Fibroblast of peridontal ligament (primary cell): ENCODE measurements at regions not wholly inside any gene's neighbourhood (a gene's known extent, or its start where the extent isn't known, plus 50 kb on each side); places are given as distances from the start of the nearest gene placed in this dataset.
A peak's percentile ranks its signal among the peaks of the same experiment; 100 is the strongest.

Source experiments
- DNase-seq: peaks from one replicate; pipeline ENCODE4 v3.0.0-alpha.2; 2010; ENCODE audit errors: extremely low read depth

GRCh38 chr18:5640939-5641338 is 97.1 kb upstream of the EPB41L3 start:
- no peak for DNase-seq

- no peak for DNase-seq
Measured at GRCh38 chr18:5639131-5639530, 95.3 kb upstream of the EPB41L3 start.

DNA sequence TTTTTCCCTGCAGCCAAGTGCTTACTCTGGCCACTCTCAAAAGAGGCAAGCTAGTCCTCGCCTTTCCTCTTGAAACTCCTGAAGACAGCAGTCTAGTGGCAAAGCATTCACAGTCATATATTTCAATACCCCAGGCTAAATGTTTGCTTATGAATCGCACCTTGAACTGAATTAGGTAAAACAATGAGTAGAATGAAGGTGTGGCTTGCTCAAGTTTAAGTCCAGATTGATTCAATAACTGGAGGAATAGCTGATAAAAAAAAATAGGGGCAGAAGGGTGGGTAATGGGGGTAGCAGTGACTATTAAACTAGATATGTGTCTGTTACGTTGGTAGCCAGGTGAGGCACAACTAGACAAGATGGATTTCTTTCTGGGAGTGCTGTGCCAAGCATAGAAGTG is 88.2 kb upstream of the EPB41L3 start:
- DNase-seq, result no peak

GRCh38 chr18:5630900-5631413 is 87.2 kb upstream of the EPB41L3 start:
- no peak for DNase-seq

DNA sequence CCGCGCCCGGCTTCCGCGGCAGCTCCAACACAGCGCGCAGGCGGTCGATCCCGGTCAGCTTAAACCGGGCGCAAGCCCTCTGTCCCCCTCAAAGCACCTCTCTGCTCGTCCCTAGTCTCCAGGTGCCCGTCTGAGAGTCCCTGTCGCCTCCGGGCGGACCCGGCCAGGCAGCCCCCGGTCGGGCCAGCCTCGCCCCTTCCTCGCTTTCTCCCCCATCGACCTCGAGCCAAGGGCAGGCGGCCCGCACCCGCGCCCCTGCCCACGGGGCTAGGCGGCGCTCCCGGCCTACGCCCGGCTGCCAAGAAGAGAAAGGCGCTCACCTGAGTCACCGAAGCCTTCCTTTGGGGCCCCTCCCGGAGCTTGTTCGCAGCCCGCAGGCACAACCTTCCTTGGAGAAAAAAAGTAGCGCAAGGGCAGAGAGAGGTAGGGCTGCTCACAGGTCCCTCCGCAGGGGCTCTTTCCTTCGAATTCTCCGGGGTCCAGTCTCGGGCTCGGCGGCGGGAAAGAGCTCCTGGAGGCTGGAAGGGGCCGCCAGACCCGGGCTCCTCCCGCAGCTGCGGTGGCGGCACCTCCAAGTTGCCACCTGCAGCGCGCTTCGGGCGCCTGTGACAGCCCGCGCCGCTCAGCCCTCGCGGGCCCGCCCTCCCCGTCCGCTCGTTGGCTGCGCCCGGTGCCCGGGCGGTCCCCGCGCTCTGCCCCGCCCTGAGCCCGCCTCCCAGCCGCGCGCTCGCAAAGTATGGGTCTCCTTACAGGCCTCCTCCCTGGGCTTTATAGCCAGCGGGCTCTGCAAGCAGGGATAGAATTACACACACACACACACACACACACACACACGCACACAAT is 86.5 kb upstream of the EPB41L3 start:
- peak; percentile 5 for DNase-seq

DNA sequence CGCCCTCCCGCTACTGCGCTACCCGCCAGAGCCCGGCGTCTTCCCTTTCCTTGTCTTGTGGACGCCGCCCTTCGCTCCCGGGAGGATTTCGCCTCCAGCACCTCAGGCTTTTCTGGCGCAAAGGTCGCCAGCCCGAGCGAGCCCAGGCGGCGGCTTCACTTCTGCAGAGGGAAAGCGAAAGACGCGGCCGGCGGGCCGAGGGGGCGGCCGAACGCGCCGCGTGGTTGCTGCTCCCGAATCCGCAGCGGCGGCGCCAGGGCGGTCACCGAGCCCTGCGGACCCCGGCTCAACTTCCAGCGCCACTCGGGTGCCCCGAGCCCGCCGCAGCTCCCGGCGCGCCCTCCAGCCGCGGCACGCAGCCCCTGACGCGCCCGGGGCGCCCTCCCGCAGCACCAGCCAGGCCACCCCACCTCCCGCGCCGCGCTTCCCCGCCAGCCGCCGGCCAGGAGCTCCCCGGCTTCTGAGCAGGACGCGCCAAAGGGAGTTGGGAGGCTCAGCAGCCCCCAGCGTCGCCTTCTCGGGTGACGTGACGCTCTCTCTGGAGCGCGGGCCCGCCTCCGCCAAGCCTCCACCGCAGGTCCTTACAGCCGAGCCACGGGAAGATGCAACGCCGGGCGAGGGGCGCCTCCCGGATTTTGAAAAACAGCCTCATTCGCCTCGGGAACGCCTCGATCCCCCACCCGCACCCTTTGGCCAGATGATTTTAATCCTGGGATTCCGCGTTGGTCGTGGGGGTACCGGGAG is 84.9 kb upstream of the EPB41L3 start:
- DNase-seq, result peak; percentile 7

DNA sequence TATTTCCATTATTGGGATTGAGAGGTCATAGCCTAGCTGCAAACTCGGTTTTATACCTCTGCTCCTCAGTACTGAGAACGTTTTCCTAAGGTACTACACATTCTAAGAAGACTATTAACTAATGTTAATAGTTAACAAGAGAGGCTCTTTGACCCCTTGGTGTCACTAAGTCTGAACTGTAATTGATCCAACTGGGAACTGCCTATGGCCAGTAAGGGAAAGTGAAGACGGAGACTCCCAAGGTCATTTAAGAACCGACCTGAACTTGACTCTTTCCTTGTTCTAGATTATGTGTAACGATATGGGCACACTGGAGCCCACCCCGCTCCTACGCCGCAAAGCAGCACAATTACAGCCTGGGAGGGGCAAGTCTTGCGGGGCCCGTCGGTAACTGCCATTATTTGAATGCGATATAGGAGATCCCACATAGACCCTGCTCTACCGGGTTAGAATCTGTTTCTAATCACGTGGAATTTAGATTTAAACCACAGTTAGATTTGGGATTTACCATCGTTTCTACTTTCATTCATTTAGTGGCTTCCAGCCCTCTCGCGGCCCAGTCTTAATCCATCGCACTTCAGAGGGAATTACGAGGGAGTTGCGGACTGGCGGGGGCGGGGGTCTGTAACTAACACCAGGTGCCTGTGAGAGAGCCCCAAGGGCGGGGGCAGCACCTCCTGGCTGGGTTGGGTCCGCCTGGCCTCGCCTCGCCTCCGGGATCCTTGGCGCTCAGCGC is 84.1 kb upstream of the EPB41L3 start:
- no peak for DNase-seq

GRCh38 chr18:5626130-5626880 is 82.5 kb upstream of the EPB41L3 start:
- no peak for DNase-seq

DNA sequence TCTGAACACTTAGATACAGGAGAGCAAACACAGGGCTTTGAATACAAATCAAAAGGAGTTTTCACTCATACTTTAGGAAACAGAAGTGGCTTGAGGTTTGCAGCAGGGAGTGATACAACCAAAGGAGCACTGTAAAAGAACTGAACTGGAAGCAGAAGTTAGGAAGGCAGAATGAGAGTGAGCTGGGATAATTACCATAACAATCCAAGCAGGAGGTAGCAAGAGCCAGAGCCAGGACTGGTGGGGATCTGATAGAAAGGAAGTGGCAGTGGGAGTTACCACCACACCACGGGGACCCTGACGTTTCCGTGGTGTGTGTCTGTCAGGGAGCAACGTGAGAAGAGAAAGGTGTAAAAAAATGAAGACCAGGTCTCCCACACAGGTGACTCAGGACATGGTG is 81.3 kb upstream of the EPB41L3 start:
- no peak for DNase-seq

- DNase-seq, result no peak
Measured at GRCh38 chr18:5622905-5623304, 79.1 kb upstream of the EPB41L3 start.

- DNase-seq, result no peak
Measured at GRCh38 chr18:5620289-5620688, 76.5 kb upstream of the EPB41L3 start.

DNA sequence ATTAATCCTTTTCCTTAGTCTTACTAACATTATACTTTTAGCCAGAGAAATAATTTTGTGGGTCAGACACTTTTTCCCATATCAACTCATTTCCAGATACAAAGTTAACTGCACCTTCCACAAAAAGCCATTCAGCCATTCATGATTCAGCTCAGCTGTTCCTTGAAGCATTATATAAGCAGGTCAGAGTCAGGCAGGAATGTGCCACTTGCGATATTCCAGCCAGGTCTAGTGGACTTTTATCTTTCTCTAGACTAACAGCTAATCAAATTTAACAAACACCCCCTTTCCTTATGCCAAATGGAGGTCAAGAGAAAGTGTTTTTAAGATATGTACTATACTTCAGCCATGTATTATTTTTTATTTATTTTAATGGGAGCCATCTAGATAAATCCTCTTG is 75.6 kb upstream of the EPB41L3 start:
- no peak for DNase-seq

DNA sequence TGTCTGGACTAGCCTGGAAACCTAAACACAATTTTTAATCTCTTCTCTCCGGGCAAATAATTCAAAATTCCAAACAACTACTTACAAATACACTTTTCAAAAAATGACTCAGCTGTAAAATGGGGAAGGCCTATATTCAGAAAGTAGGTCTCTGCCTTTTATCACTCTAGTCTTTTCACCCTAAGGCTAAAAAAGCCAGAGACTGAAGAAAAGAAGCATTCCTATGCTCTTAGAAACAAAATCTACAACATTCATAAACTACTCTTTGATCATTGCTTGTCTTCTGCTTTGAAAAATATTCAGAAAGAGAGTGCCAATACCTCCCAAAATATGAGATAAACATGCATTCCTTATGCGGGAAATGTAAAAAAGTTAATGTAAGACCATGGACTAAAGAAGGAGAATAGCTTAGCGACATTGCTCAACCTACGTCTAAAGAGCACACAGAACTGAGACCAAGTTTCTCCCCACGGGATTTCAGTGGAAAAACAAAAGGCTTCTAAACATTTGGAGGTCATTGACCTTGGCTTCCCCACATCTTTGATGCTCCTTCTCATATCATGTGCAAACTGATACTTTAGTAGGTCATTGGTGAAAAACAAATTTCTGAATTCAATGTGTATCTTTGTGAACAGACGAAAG is 74.4 kb upstream of the EPB41L3 start:
- no peak for DNase-seq

GRCh38 chr18:5611221-5611620 is 67.4 kb upstream of the EPB41L3 start:
- no peak for DNase-seq

DNA sequence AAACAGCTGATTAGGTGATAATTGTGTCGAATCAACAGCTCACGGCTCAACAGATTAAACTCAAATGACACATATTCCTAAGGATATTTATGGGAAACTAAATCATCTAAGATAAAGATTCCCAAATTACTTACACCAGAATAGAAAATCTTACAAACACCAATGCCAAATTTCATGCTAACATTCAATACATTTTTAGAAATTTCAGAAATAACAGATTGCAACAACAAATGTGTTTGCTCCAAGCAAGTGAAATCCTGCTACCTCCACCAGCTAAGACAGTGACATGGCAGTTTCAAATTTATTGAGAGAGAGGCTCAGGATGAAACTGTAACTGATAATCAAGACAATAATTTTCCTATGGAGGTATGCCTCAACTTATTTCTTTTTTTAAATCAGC is 65.0 kb upstream of the EPB41L3 start:
- DNase-seq, result no peak

- no peak for DNase-seq
Measured at GRCh38 chr18:5606951-5607350, 63.2 kb upstream of the EPB41L3 start.

- no peak for DNase-seq
Measured at GRCh38 chr18:5604778-5605177, 61.0 kb upstream of the EPB41L3 start.

GRCh38 chr18:5603153-5603552 is 59.4 kb upstream of the EPB41L3 start:
- DNase-seq, result no peak

DNA sequence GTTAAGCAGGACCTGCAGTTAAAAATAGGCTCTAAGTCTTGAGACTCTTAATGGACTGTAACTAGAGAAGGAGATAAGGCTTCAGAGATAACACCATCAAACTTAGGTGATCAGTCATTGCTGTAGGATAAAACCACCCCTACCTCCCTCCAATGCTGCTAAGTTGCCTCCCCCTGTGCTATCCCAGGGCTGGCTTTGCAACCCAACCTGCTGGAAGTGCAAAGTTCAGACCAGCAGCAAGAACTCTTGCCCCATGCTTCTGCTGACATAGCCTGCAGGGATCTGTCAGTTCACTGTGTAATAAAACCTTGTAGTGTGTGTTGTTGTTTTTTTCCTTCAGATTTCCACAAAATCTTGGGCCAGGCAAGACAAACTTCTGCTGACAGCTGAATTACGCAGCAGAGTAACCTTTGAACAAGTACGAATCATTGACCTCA is 57.4 kb upstream of the EPB41L3 start:
- no peak for DNase-seq

GRCh38 chr18:5600378-5601071 is 56.7 kb upstream of the EPB41L3 start:
- peak; percentile 34 for DNase-seq
